Stomach (tissue), 8 donors: ENCODE measurements at regions not wholly inside any gene's neighbourhood (a gene's known extent, or its start where the extent isn't known, plus 50 kb on each side); places are given as distances from the start of the nearest gene placed in this dataset.
"Not testable (repeated sequence)": the region's sequence is repeated elsewhere in the genome, so short reads cannot be mapped to it uniquely, and the experiment has no call there.

Experiments
- DNase-seq, 2 donors: peaks; one replicate each; pipeline versions ENCODE4 v3.0.0 to v3.0.0-alpha.2; 2013 to 2019
- H3K27ac ChIP-seq, 5 donors: fragments of 200-600 bp in 4 of 5; sonication (generic) in 4 of 5; one replicate each; pipeline ENCODE4 v1.5.1; 2013 to 2019; ENCODE audit warnings: mild to moderate bottlenecking in 1 of 5, moderate library complexity in 1 of 5
- H3K27me3 ChIP-seq, 3 donors: fragments of 200-600 bp; sonication (generic); one replicate each; pipeline ENCODE4 v1.5.1; 2017 to 2019; ENCODE audit warnings: mixed run types in 1 of 3
- H3K36me3 ChIP-seq, 4 donors: fragments of 200-600 bp; sonication (generic); 1 replicate in 3 of 4; 2 replicates in 1 of 4; pipeline ENCODE4 v1.5.1; 2016 to 2019
- H3K4me1 ChIP-seq, 4 donors: fragments of 200-600 bp; sonication (generic); one replicate each; pipeline ENCODE4 v1.5.1; 2016 to 2019
- H3K4me3 ChIP-seq, 4 donors: fragments of 200-600 bp; sonication (generic) in 3 of 4; one replicate each; pipeline ENCODE4 v1.5.1; 2016 to 2019; ENCODE audit warnings: mild to moderate bottlenecking in 1 of 4
- H3K9me3 ChIP-seq, 4 donors: fragments of 200-600 bp; sonication (generic); one replicate each; pipeline ENCODE4 v1.5.1; 2016 to 2019
- EP300 ChIP-seq: sonication (generic); formaldehyde crosslinking; IDR thresholded peaks from one replicate; pipeline ENCODE4 v1.6.1; 2017; ENCODE audit warnings: antibody characterized with exemption
- POLR2A ChIP-seq, 4 donors: fragments of 450-650 bp; IDR thresholded peaks; one replicate each; pipeline ENCODE4 v1.6.1; 2016; ENCODE audit warnings: antibody characterized with exemption in 4 of 4, control low read depth in 2 of 4, mild to moderate bottlenecking in 1 of 4, moderate library complexity in 1 of 4
- POLR2AphosphoS5 ChIP-seq, 3 donors: sonication (generic); formaldehyde crosslinking; IDR thresholded peaks; one replicate each; pipeline ENCODE4 v1.6.1; 2016; ENCODE audit warnings: antibody characterized with exemption in 3 of 3
- WGBS, 5 donors: extraction: QIAGEN DNeasy Blood & Tissue Kit in 3 of 5; methylation state at CpG; one replicate each; pipeline versions ENCODE4 v1.1.5 to v1.1.7; 2013 to 2018; 5-methylcytosine and 5-hydroxymethylcytosine counted together
- intact Hi-C: fragments of 100-400 bp; cut with DNase I; formaldehyde crosslinking; loops from one replicate; pipeline ENCODE4 v1.15.1; 2023; ENCODE audit warnings: low total_unique reads
- TF ChIP-seq, protein P1 (sequence below), 7 experiments: fragments of 450-650 bp in 4 of 7; fragments of 200-600 bp in 3 of 7; sonication (generic) in 3 of 7; IDR thresholded peaks; one replicate each; pipeline ENCODE4 v1.5.1; 2016 to 2019; ENCODE audit warnings: antibody characterized with exemption in 7 of 7, control low read depth in 2 of 7, mild to moderate bottlenecking in 1 of 7
- donor health status: healthy with polysubstance abuse.
- donor health status: Bipolar disorder and iron deficiency.
- donor health status: healthy.

DNA sequence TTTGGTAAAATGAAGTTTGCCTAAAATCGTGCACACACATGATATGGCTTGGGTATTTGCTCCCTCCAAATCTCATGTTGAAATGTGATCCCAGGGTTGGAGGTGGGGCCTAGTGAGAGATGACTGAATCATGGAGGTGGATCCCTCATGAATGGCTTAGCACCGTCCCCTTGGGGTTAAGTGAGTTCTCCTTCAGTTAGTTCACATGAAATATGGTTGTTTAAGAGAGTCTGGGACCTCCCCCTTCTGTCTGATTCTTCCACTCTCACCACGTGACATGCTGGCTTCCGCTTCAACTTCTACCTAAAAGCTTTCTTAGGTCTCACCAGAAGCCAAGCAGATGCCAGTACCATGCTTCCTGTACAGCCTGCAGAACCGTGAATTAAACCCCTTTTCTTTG lies 58.4 kb downstream of the SIPA1L2 start:
- H3K27ac ChIP-seq = no peak overlapping the region
- H3K4me1 ChIP-seq = peaks cover 8 to 41% (median 26%) of the 10 kb centered on the region in 4 donors
- no peaks in the 10 kb centered on the region for H3K9me3 ChIP-seq
- no peak overlapping the region for H3K4me3 ChIP-seq
- intact Hi-C loops = no loop called here
- H3K36me3 ChIP-seq = no peaks in the 10 kb centered on the region
- TF ChIP-seq POLR2A (IDR thresholded peaks at IDR 0.05) (no peak), EP300 (no peak), POLR2AphosphoS5 (IDR thresholded peaks at IDR 0.05) (no peak)
- TF ChIP-seq, protein P1, sequence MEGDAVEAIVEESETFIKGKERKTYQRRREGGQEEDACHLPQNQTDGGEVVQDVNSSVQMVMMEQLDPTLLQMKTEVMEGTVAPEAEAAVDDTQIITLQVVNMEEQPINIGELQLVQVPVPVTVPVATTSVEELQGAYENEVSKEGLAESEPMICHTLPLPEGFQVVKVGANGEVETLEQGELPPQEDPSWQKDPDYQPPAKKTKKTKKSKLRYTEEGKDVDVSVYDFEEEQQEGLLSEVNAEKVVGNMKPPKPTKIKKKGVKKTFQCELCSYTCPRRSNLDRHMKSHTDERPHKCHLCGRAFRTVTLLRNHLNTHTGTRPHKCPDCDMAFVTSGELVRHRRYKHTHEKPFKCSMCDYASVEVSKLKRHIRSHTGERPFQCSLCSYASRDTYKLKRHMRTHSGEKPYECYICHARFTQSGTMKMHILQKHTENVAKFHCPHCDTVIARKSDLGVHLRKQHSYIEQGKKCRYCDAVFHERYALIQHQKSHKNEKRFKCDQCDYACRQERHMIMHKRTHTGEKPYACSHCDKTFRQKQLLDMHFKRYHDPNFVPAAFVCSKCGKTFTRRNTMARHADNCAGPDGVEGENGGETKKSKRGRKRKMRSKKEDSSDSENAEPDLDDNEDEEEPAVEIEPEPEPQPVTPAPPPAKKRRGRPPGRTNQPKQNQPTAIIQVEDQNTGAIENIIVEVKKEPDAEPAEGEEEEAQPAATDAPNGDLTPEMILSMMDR (IDR thresholded peaks at IDR 0.05) = no peak
- WGBS, 5 donors = 86 to 91% (median 88%) methylated on average over 5 of the region's 5 CpGs
- H3K27me3 ChIP-seq = no peaks in the 10 kb centered on the region
- no peak for DNase-seq

DNA sequence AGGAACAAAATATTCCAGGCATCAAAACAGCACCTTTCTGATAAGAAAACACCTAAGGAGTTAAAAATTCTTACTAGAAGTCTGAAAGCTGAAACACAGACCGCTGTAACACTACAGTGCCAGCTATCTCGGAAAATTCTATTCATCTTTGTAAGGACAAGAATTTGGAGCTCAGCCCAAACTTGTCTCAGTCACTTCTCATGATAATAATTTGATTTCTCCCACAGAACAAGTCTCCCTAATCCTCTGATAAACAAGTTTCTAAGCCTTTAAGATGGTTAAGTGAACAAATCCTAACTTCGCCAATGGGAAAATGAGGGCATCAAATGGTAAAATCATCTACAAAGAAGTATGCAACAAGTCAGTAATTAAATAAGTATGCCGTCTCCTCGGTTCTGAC lies 59.9 kb downstream of the SIPA1L2 start:
- Histone ChIP-seq H3K4me1 (peaks cover 8 to 34% (median 20%) of the 10 kb centered on the region in 4 donors), H3K9me3 (no peaks in the 10 kb centered on the region), H3K36me3 (no peaks in the 10 kb centered on the region), H3K27me3 (no peaks in the 10 kb centered on the region), H3K27ac (no peak overlapping the region), H3K4me3 (no peak overlapping the region)
- 21 to 35% (median 22%) methylated on average over 5 of the region's 5 CpGs for WGBS, 5 donors
- peak in 1 of 2 donors; percentile 64 for DNase-seq
- no peak for TF ChIP-seq POLR2A (IDR thresholded peaks at IDR 0.05)
- no peak for TF ChIP-seq POLR2AphosphoS5 (IDR thresholded peaks at IDR 0.05)
- TF ChIP-seq EP300 = no peak
- TF ChIP-seq, protein P1 (IDR thresholded peaks at IDR 0.05) = no peak
- intact Hi-C loops = no loop called here

DNA sequence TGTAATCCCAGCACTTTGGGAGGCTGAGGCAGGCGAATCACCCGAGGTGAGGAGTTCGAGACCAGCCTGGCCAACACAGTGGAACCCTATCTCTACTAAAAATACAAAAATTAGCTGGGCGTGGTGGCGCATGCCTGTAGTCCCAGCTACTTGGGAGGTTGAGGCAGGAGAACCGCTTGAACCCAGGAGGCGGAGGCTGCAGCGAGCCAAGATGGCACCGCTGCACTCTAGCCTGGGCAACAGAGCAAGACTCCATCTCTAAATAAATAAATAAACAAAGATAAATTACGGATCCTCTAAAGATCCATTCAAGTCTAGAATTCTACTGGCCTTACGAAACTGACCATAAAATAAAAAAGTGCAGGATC lies 60.4 kb downstream of the SIPA1L2 start:
- H3K36me3 ChIP-seq, DNase-seq, H3K27me3 ChIP-seq, H3K27ac ChIP-seq, H3K9me3 ChIP-seq, intact Hi-C loops, H3K4me3 ChIP-seq: not testable (repeated sequence)
- 86 to 91% (median 88%) methylated on average over 11 of the region's 11 CpGs for WGBS, 5 donors
- peaks cover 8 to 34% (median 18%) of the 10 kb centered on the region in 4 donors for H3K4me1 ChIP-seq

DNA sequence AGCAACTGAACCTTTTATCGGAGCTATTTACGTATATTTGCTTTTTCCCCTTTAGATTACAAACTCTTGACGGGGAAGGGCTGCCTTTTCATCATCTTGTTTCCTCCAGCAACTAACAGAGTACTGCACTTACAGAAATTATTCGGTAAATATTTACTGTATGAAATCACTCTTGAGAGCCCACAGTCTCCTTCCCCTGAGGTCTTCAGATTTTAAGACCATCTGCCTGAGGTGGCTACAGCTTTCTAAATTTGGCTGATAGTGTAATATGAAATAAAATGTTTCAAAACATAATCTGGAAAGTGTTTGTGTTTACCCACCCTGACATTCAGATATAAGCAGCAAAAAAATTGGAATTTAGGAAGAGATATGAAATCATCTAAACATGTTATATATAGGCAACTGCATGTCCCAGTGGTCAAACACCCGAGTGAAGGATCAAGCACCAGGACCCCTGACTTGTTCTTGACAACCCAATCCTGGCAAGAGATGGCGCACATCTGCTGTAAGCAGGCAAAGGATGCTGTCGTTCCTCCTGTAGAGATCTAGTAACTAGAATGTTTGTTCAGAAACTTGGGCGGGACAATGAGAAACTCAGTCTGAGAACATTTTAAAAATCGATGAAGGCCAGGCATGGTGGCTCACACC lies 60.9 kb downstream of the SIPA1L2 start:
- H3K4me3 ChIP-seq = no peak overlapping the region

More for the DNA sequence above, 60.9 kb downstream of the SIPA1L2 start:
- Histone ChIP-seq H3K4me1 (peaks cover 8 to 34% (median 18%) of the 10 kb centered on the region in 4 donors), H3K36me3 (no peaks in the 10 kb centered on the region), H3K27me3 (no peaks in the 10 kb centered on the region), H3K9me3 (no peaks in the 10 kb centered on the region), H3K27ac (no peak overlapping the region)
- DNase-seq = no peak
- no peak for TF ChIP-seq POLR2A (IDR thresholded peaks at IDR 0.05)
- no peak for TF ChIP-seq POLR2AphosphoS5 (IDR thresholded peaks at IDR 0.05)
- TF ChIP-seq, protein P1 (IDR thresholded peaks at IDR 0.05) = no peak
- no peak for TF ChIP-seq EP300
- 47 to 67% (median 54%) methylated on average over 9 of the region's 9 CpGs for WGBS, 5 donors
- intact Hi-C loops = no loop called here
